Stimulated activated effector memory CD8-positive, alpha-beta T cell treated with anti-CD3 and anti-CD28 coated beads, Interleukin-12 subunit alpha, Interleukin-12 subunit beta, amount 100 ng/mL, for 72 hours (primary cell): ENCODE measurements at regions not wholly inside any gene's neighbourhood (a gene's known extent, or its start where the extent isn't known, plus 50 kb on each side); places are given as distances from the start of the nearest gene placed in this dataset.

ENCODE experiments used
- ATAC-seq: fragments of 150-1000 bp; cut with Tn5 transposase; 2 replicates; pipeline ENCODE4 v1.10.0; 2021
- DNase-seq, 2 donors: peaks; one replicate each; pipeline ENCODE4 v3.0.0; 2021 to 2022; ENCODE audit warnings: low spot score in 2 of 2
- H3K27ac Mint-ChIP-seq: one replicate; pipeline ENCODE4 v1.8.0; 2022; ENCODE audit warnings: mild to moderate bottlenecking, mixed read lengths
- H3K36me3 Mint-ChIP-seq: one replicate; pipeline ENCODE4 v1.8.0; 2022; ENCODE audit warnings: mild to moderate bottlenecking, mixed read lengths
- H3K4me1 Mint-ChIP-seq: one replicate; pipeline ENCODE4 v1.8.0; 2022; ENCODE audit warnings: mixed read lengths
- H3K4me3 Mint-ChIP-seq: one replicate; pipeline ENCODE4 v1.8.0; 2022; ENCODE audit warnings: mild to moderate bottlenecking, mixed read lengths
- H3K9me3 Mint-ChIP-seq: one replicate; pipeline ENCODE4 v1.8.0; 2022; ENCODE audit warnings: mixed read lengths

DNA sequence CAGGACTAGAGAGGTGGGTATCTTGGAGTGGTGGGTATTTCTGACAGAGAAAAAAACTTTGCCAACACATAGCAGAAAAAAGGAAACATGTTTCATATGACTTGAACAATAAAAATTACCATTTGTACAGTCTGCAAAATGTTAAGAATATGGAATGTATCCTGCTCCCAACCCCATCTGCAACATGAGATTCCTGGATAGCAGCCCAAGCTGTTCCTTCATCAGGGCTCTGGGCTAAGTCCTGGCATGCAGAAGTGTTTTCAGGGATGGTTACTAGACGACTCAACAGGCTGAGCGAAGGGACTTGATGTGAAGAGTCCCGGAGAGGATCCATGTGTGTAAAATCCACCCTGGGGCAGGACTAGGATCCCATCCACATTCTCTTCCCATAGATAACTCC is 121.0 kb upstream of the IRX3 start:
- no peak for ATAC-seq

DNA sequence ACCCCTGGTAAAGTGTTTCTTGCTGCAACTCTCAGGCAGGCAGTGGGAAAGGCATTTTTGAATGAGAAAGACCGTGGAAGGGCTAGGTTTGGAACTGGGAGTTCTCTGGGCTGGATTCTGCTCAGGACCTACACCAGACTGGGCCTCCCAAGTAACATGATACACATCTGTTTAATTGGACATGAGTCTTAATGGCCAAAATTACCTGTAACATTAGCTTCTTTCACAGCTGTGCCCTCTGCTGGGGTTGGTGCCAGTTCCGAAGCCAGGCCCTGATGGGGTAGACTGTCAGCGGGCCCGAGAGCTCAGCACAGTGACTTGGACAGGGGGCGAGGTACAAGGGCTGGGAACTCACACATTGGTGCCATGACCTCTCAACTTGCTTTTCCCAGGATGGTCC is 118.9 kb upstream of the IRX3 start:
- Mint-ChIP-seq H3K4me3 (no peak overlapping the region), H3K9me3 (no peaks in the 10 kb centered on the region), H3K4me1 (no peaks in the 10 kb centered on the region), H3K27ac (no peak overlapping the region), H3K36me3 (no peaks in the 10 kb centered on the region)
- DNase-seq = no peak
- no peak for ATAC-seq

More for the DNA sequence above, 121.0 kb upstream of the IRX3 start:
- Mint-ChIP-seq H3K36me3 (no peaks in the 10 kb centered on the region), H3K4me3 (no peak overlapping the region), H3K9me3 (no peaks in the 10 kb centered on the region), H3K4me1 (no peaks in the 10 kb centered on the region), H3K27ac (no peak overlapping the region)
- DNase-seq = no peak

GRCh38 chr16:54403580-54403979 is 117.0 kb upstream of the IRX3 start:
- no peak for DNase-seq
- ATAC-seq = no peak
- Mint-ChIP-seq H3K4me3 (no peak overlapping the region), H3K4me1 (no peaks in the 10 kb centered on the region), H3K36me3 (no peaks in the 10 kb centered on the region), H3K27ac (no peak overlapping the region), H3K9me3 (no peaks in the 10 kb centered on the region)

DNA sequence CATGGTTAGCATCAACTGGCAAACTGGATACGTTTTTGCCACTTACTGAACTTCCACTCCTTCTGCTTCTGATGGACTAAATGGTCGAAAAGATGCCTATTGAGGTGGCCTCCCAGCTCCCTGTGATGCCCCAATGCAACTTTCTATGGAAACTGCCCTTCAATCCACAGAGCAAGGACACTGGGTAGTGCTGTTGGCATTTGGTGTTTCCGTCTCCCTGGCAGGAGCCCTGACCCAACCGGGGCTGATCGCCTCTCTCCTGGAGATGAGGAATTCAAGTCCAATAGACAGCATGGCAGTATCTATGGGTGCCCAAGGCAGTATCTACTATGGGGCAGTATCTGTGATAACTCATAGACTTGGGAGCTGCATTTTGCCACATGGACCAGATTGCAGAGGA is 116.3 kb upstream of the IRX3 start:
- DNase-seq (no peak), ATAC-seq (no peak)
- Mint-ChIP-seq H3K9me3 (no peaks in the 10 kb centered on the region), H3K27ac (no peak overlapping the region), H3K4me1 (no peaks in the 10 kb centered on the region), H3K4me3 (no peak overlapping the region), H3K36me3 (no peaks in the 10 kb centered on the region)

- Mint-ChIP-seq H3K9me3 (no peaks in the 10 kb centered on the region), H3K27ac (no peak overlapping the region), H3K4me3 (no peak overlapping the region), H3K36me3 (no peaks in the 10 kb centered on the region), H3K4me1 (no peaks in the 10 kb centered on the region)
- DNase-seq (no peak), ATAC-seq (no peak)
Observed at GRCh38 chr16:54402270-54402669, 115.7 kb upstream of the IRX3 start.

DNA sequence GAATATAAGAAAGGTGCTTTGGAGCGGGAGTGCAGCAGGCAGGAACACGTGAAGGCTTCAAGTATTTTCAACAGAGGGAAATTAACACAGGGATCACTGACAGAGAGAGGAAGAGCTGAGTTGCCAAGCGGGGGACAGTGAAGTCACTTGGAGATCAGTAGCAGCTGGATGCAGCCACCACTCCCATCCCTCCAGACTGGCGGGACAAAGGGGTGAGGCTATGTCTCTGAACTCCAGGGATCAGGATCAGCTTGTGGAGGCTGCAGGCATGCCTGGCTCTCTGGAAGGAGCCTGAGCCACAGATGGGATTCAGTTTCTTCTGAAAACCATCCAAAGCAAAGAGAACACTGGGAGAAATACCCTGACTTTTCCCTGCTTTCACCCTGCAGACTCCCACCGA is 113.7 kb upstream of the IRX3 start:
- DNase-seq (no peak), ATAC-seq (no peak)
- H3K36me3 Mint-ChIP-seq = no peaks in the 10 kb centered on the region
- H3K4me1 Mint-ChIP-seq = no peaks in the 10 kb centered on the region
- H3K9me3 Mint-ChIP-seq = peaks cover 2% of the 10 kb centered on the region
- H3K4me3 Mint-ChIP-seq = no peak overlapping the region
- no peak overlapping the region for H3K27ac Mint-ChIP-seq

DNA sequence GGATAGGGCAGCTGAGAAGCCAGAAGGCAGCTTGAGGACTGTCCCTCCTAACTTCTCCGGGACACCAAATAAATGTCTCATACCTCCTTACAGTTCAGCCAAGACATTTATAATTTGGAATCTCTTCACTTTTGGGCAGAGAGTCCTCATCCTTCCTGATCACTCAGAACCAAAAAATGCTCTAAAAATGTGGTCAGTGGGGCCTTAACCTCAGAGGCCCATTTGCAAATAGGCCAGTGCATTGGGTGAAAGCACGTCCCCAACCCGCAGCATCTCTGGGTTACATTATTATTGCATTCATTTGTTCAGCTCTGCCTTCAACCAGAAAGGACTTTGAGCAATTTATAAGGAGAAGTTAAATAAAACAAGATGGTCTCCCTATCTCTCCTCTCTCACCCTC is 112.4 kb upstream of the IRX3 start:
- no peak for ATAC-seq
- DNase-seq = no peak
- Mint-ChIP-seq H3K36me3 (no peaks in the 10 kb centered on the region), H3K4me3 (no peak overlapping the region), H3K27ac (no peak overlapping the region), H3K4me1 (no peaks in the 10 kb centered on the region), H3K9me3 (peaks cover 3% of the 10 kb centered on the region)

DNA sequence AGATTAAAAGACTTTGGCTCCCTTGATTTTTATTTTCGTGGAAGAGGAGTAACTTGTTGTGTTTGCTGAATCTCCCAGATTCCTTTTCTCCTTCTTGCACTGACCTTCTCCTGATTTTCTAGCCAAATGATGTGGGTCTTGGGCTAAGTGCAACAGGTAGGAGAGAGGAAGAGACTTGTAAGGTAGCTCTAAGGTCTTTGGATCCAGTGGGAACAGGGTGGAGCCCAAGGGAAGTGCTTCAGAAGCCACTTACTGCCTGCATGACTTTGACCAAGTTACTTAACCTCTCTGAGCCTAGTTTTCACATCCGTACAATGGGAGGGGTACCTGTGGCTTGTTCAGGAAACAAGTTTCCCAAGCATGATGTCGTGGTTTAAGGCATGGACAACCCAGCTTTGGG is 111.3 kb upstream of the IRX3 start:
- Mint-ChIP-seq H3K4me3 (no peak overlapping the region), H3K27ac (no peak overlapping the region), H3K4me1 (no peaks in the 10 kb centered on the region), H3K36me3 (no peaks in the 10 kb centered on the region), H3K9me3 (peaks cover 3% of the 10 kb centered on the region)
- DNase-seq = no peak
- no peak for ATAC-seq

DNA sequence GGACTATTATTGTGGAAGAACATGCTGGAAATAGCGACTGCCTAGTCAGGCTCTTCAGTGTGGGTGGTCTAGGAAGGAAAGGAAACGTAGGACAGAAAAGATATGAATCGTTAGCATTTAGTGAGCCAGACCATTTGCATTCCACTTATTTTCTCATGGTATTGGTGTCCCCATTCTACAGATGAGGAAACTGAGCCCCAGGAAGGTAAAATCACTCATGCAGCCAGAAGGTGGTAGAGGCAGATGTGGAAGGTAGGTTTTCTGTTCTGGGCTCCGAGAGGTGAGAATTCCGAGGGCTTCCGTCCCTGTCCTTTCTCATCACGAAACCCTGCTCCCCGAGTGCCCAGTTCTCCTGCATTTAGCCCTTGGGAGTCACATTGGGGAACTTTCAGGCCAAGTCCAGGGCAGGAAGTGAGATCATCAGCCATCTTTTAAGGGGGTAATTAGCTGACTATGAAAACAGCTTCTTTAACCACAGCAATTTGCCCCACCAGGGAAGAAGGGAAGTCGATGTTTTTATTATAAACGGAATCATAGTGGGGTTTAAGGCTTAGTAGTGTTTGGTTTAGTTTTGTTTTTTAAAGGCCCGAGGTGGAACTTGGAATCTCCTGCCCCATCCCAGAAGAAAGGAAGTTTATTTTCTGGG is 110.7 kb upstream of the IRX3 start:
- Mint-ChIP-seq H3K9me3 (peaks cover 3% of the 10 kb centered on the region), H3K36me3 (no peaks in the 10 kb centered on the region), H3K4me3 (no peak overlapping the region), H3K27ac (no peak overlapping the region), H3K4me1 (no peaks in the 10 kb centered on the region)
- no peak for DNase-seq
- ATAC-seq = no peak

DNA sequence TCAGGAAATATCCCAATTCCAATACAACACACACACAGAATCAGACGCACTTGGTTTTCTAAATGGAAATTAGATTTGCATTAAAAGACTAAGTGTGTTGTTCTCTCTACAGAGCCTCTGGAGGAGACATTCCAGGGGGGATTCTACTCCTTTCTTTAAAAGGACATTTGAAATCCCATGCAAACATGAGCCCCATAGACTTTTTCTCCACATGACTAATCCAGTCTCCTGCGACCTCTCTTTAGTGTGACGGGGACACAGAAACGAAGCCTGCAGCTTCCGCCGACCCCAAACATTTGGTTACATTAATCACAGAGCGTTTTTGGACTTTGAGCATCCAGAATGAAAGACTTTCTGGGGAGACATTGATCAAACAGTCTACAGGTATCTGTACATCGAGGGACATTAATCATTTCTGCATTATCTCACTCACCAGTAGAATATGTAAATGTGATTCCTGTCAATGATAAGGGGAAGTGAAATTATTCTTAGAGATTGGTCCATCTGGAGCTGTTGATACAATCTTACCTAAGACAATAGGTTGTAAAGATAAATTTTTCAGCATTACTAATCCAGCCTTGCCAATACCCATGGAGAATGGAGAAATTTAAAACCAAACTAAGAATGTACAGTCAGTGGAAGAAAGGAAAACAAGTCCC is 103.4 kb upstream of the IRX3 start:
- DNase-seq (no peak), ATAC-seq (no peak)
- Mint-ChIP-seq H3K9me3 (no peaks in the 10 kb centered on the region), H3K36me3 (no peaks in the 10 kb centered on the region), H3K4me3 (no peak overlapping the region), H3K4me1 (no peaks in the 10 kb centered on the region), H3K27ac (no peak overlapping the region)

- peaks cover 10% of the 10 kb centered on the region for H3K9me3 Mint-ChIP-seq
- H3K27ac Mint-ChIP-seq = no peak overlapping the region
- no peaks in the 10 kb centered on the region for H3K4me1 Mint-ChIP-seq
- no peak for DNase-seq
- ATAC-seq = no peak
- H3K36me3 Mint-ChIP-seq = no peaks in the 10 kb centered on the region
- no peak overlapping the region for H3K4me3 Mint-ChIP-seq
Observed at GRCh38 chr16:54385141-54385540, 98.6 kb upstream of the IRX3 start.

GRCh38 chr16:54381601-54382313 is 95.2 kb upstream of the IRX3 start:
- H3K9me3 Mint-ChIP-seq = peaks cover 12% of the 10 kb centered on the region
- no peaks in the 10 kb centered on the region for H3K36me3 Mint-ChIP-seq
- H3K4me1 Mint-ChIP-seq = no peaks in the 10 kb centered on the region
- H3K27ac Mint-ChIP-seq = no peak overlapping the region
- H3K4me3 Mint-ChIP-seq = no peak overlapping the region
- DNase-seq (no peak), ATAC-seq (no peak)

DNA sequence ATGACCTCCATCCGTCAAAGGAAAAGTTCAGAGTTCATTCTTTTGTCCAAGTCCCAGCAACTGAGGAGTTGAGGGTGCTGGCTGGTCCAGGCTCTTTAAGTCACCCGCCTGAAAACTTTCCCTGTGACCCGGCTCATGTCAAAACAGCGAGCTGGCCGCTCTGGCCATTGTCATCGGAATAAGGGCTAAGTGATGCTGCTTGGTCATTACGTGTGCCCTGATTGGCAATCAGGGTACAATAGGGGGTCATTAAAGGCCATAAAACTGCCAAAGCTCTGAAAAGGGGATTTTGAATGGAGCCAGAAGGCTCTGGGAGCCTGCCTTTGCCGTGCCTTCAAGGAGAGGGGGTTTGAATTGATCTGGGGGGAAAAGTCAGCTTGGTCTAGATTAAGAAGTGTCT is 88.5 kb upstream of the IRX3 start:
- Mint-ChIP-seq H3K36me3 (no peaks in the 10 kb centered on the region), H3K9me3 (peaks cover 5% of the 10 kb centered on the region), H3K27ac (no peak overlapping the region), H3K4me3 (no peak overlapping the region), H3K4me1 (no peaks in the 10 kb centered on the region)
- DNase-seq (no peak), ATAC-seq (no peak)

- ATAC-seq (no peak), DNase-seq (no peak)
- no peaks in the 10 kb centered on the region for H3K4me1 Mint-ChIP-seq
- no peaks in the 10 kb centered on the region for H3K36me3 Mint-ChIP-seq
- H3K27ac Mint-ChIP-seq = no peak overlapping the region
- H3K4me3 Mint-ChIP-seq = no peak overlapping the region
- H3K9me3 Mint-ChIP-seq = peaks cover 5% of the 10 kb centered on the region
Observed at GRCh38 chr16:54373534-54374520, 87.2 kb upstream of the IRX3 start.

- Mint-ChIP-seq H3K4me3 (no peak overlapping the region), H3K9me3 (peaks cover 2% of the 10 kb centered on the region), H3K27ac (no peak overlapping the region), H3K4me1 (no peaks in the 10 kb centered on the region), H3K36me3 (no peaks in the 10 kb centered on the region)
- no peak for ATAC-seq
- no peak for DNase-seq
Observed at GRCh38 chr16:54370278-54371040, 83.9 kb upstream of the IRX3 start.
